Gastrocnemius medialis (tissue), 4 donors: ENCODE measurements at regions not wholly inside any gene's neighbourhood (a gene's known extent, or its start where the extent isn't known, plus 50 kb on each side); places are given as distances from the start of the nearest gene placed in this dataset.

Experiments used
- CTCF ChIP-seq, 5 experiments: fragments of 450-650 bp in 3 of 5; fragments of 200-600 bp in 2 of 5; sonication (generic) in 2 of 5; IDR thresholded peaks in 4 of 5; conservative IDR thresholded peaks in 1 of 5; 1 replicate in 4 of 5; 2 replicates in 1 of 5; pipeline ENCODE4 v1.5.1; 2016 to 2019; ENCODE audit warnings: antibody characterized with exemption in 5 of 5, mild to moderate bottlenecking in 3 of 5, moderate library complexity in 3 of 5
- POLR2A ChIP-seq, 2 donors: fragments of 450-650 bp; IDR thresholded peaks; one replicate each; pipeline ENCODE4 v1.6.1; 2017; ENCODE audit warnings: antibody characterized with exemption in 2 of 2, mild to moderate bottlenecking in 2 of 2, moderate library complexity in 2 of 2

DNA sequence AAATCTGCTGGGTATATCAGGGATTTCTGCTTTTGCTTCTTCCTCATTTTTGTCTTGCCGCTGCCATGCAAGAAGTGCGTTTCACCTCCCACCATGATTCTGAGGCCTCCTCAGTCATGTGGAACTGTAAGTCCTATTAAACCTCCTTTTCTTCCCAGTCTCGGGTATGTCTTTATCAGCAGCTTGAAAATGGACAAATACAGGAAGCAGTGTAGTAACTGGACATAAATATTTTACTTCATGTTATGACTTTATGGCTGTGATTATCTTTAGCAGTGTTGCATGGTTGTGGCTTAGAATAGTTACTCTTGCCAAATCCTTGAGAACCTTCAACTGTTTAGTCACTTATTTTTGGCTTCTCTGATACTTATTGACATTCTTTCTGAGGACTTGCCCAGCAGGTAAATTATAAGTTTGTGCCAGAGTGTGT, 66.2 kb upstream of the DLX2 start:
- TF ChIP-seq CTCF (IDR thresholded peaks at IDR 0.05 in 4 of 5, conservative IDR thresholded peaks at IDR 0.05 in 1 of 5) (no peak), POLR2A (IDR thresholded peaks at IDR 0.05) (no peak)
